BJ (cell line): ENCODE measurements at regions not wholly inside any gene's neighbourhood (a gene's known extent, or its start where the extent isn't known, plus 50 kb on each side); places are given as distances from the start of the nearest gene placed in this dataset.

ENCODE experiments used
- CTCF ChIA-PET: fragments of 350-600 bp; formaldehyde crosslinking; extraction: SDS; loops from one replicate; lab custom pipeline; 2021; ENCODE audit warnings: antibody characterized with exemption, inconsistent platforms; lab: Yijun Ruan, JAX
- POLR2A ChIA-PET: fragments of 300-600 bp; sonication (Branson Sonifier 250); formaldehyde crosslinking; extraction: SDS; loops from one replicate; lab custom pipeline; 2021; ENCODE audit warnings: antibody characterized with exemption; lab: Charles Lee
- DNase-seq: peaks from one replicate; pipeline ENCODE4 v3.0.0-alpha.2; 2011; ENCODE audit warnings: low read depth
- H3K27me3 ChIP-seq: 2 replicates; pipeline ENCODE4 v1.6.0; 2011; ENCODE audit warnings: low read length; ENCODE audit not compliant: control insufficient read depth, insufficient read depth
- H3K36me3 ChIP-seq: 2 replicates; pipeline ENCODE4 v1.5.1; 2011; ENCODE audit warnings: low read length; ENCODE audit not compliant: control insufficient read depth, insufficient read depth
- H3K4me3 ChIP-seq: 2 replicates; pipeline ENCODE4 v1.5.1; 2011; ENCODE audit warnings: low read depth, mild to moderate bottlenecking, control low read depth, low read length
- CTCF ChIP-seq: IDR thresholded peaks from 2 replicates; pipeline ENCODE4 v1.5.1; 2011; ENCODE audit warnings: low read depth, mild to moderate bottlenecking, control low read depth, inconsistent platforms, low read length, moderate library complexity; ENCODE audit not compliant: insufficient read depth

GRCh38 chr20:39581034-39581433 lies 618.9 kb downstream of the DHX35 start:
- no peak for TF ChIP-seq CTCF
- no peak overlapping the region for H3K4me3 ChIP-seq
- CTCF ChIA-PET = no interaction called here
- POLR2A ChIA-PET = no interaction called here
- H3K36me3 ChIP-seq = no peaks in the 10 kb centered on the region
- DNase-seq = no peak
- H3K27me3 ChIP-seq = no peaks in the 10 kb centered on the region

- POLR2A ChIA-PET = no interaction called here
- no peak for TF ChIP-seq CTCF
- H3K36me3 ChIP-seq = no peaks in the 10 kb centered on the region
- no peak for DNase-seq
- no peak overlapping the region for H3K4me3 ChIP-seq
- CTCF ChIA-PET = no interaction called here
- no peaks in the 10 kb centered on the region for H3K27me3 ChIP-seq
Measured at GRCh38 chr20:39576771-39577170, 614.6 kb downstream of the DHX35 start.

GRCh38 chr20:39574061-39574460 lies 611.9 kb downstream of the DHX35 start:
- no peaks in the 10 kb centered on the region for H3K36me3 ChIP-seq
- no peaks in the 10 kb centered on the region for H3K27me3 ChIP-seq
- POLR2A ChIA-PET = no interaction called here
- TF ChIP-seq CTCF = no peak
- CTCF ChIA-PET = interaction anchor here (0.6 kb wide), 1 partner anchor 777 kb away, joined by 3 read pairs; no protein-coding TSS in a partner anchor
- no peak overlapping the region for H3K4me3 ChIP-seq
- no peak for DNase-seq

GRCh38 chr20:39571171-39571570 lies 609.0 kb downstream of the DHX35 start:
- no peak for DNase-seq
- H3K36me3 ChIP-seq = no peaks in the 10 kb centered on the region
- H3K27me3 ChIP-seq = no peaks in the 10 kb centered on the region
- POLR2A ChIA-PET = no interaction called here
- CTCF ChIA-PET = no interaction called here
- no peak overlapping the region for H3K4me3 ChIP-seq
- no peak for TF ChIP-seq CTCF

- no peak for TF ChIP-seq CTCF
- Histone ChIP-seq H3K27me3 (no peaks in the 10 kb centered on the region), H3K4me3 (no peak overlapping the region), H3K36me3 (no peaks in the 10 kb centered on the region)
- CTCF ChIA-PET = no interaction called here
- no peak for DNase-seq
- POLR2A ChIA-PET = no interaction called here
Measured at GRCh38 chr20:39568109-39568508, 606.0 kb downstream of the DHX35 start.
